HG02981 (cell line): ENCODE measurements at regions not wholly inside any gene's neighbourhood (a gene's known extent, or its start where the extent isn't known, plus 50 kb on each side); places are given as distances from the start of the nearest gene placed in this dataset.

Source experiments
- ATAC-seq: cut with Tn5 transposase; IDR thresholded peaks from one replicate; pipeline ENCODE4 v1.9.1; 2021; ENCODE audit warnings: mild to moderate bottlenecking, moderate library complexity; ENCODE audit not compliant: unreplicated experiment

DNA sequence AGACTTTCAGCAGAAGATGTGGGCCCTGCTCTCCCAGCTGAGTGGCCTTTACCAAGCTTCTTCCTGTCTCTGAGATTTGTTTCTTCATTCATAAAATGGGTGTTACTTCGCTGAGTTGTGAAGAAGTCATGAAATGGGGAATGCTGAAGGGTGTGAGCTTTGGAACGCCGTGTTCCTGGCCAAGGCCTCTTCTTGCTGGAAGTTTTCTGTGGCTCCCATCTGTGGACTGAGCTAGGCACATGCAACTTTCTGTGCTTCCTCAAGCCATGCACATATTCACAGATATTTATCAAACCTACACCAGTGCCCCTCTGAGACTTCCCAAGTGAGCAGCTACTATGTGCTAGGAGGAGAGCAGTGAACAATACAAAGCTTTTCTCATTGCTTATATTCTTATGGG is 106.3 kb upstream of the JUN start:
- no peak for ATAC-seq

DNA sequence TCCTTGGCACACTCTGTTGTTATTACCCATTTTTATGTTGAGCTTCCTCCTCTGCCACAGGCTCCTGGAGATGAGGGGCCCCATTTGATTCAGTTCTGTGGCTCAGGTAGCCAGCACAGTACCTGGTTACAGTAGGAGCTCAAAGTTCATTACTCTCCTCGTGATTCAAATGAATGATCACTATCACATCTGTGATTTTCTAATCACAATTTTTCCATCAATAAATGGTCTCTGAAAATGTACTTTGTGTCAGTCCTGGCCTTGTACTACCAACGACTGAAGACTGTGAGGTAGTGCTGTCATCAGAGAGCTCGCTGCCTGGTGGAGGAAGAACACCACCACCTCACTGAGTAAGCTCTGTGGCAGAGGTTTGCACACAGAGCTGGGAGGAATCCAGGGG is 106.8 kb upstream of the JUN start:
- no peak for ATAC-seq

DNA sequence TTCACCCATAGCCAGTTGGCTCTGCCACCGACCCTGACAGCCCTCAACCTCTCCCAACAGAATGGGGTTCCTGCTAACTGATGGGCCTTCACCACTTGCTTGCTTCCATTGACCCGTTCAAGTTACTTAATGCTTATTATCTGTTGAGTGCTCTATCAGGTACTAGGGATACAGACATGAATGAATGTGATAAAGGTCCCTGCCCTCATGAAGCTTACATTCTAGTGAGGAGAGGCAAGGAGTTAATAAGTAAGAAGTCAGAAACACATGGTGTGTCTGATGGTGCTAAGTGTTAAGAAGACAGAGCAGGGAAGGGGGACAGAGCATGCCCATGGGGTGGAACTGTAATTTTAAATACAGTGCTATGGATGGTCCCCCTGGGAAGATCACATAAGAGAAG is 107.5 kb upstream of the JUN start:
- ATAC-seq, result no peak

DNA sequence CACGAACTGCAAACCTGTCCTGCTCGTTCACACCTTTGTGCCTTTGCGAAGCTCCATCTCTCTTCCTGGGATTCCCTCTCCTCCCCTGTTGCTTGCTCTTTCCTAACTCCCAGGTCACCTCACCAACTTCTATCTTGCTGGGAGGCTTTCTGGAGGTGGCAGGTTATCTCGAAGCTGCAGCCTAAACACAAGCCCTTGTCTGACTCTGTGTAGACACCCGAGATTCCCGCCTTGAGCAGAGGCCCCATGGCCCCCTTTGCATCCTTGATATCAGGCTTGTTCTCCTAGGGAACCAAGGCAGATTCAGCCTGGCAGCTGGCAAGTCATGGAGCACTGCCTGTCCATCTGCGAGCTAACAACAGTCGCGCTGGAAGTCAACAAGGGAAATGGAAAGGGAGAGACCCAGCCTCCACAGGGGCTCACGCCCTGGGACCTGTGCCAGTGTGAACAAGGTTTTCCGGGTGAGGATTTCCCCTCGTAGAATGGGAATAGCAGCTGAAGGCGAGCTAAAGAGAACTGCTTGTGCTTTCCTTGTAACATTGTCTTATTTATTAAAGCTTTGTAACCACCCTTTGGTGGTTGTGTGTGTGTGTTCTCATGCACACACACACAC is 109.5 kb upstream of the JUN start:
- ATAC-seq, result no peak

DNA sequence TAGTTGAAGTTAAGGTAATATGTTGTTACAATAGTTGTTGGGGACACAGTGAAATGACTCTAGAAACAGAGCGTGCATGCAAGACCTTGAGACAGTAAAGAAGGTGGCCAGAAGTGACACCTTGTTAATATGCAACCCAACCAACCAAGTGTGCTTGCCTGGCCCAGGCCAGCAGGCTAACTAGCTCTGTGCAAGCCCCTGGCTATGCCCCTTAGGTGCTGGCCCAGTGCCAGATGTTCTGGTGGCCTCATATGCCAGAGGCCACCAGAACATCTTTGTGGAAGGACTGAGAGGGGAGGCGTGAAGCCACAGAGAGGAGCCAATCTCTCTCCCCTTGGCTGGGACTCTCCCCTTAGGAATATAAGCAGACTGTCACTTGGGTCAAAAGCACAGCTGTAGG is 111.2 kb upstream of the JUN start:
- ATAC-seq, result no peak

DNA sequence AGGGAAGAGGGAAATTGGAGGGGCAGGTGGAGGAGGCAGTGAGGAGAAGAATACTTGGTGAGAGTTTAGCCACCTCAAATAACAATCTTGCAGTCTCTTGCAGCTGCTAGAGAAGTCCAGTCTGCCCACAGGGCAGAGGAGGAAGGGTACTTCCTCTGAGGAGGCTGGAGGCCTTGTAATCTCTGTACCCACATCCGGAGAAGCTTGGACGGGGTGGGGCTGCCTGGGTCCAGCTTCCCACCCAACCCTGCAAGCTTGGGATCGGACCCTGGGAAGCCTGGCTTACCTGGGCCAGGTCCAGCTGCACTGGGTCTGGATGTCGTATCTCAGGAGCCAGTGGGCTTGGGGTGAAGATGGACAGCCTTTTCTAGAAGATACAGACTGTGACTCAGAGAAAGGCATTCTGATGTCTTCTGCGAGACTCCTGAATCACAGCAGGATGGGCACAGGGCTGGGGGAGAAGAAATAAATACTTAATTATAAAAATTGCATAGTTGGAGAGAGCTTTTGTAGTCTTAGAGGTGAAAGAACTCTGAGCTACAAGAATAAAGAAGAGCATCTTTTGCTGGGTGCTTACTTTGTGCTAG is 111.8 kb upstream of the JUN start:
- ATAC-seq, result no peak

DNA sequence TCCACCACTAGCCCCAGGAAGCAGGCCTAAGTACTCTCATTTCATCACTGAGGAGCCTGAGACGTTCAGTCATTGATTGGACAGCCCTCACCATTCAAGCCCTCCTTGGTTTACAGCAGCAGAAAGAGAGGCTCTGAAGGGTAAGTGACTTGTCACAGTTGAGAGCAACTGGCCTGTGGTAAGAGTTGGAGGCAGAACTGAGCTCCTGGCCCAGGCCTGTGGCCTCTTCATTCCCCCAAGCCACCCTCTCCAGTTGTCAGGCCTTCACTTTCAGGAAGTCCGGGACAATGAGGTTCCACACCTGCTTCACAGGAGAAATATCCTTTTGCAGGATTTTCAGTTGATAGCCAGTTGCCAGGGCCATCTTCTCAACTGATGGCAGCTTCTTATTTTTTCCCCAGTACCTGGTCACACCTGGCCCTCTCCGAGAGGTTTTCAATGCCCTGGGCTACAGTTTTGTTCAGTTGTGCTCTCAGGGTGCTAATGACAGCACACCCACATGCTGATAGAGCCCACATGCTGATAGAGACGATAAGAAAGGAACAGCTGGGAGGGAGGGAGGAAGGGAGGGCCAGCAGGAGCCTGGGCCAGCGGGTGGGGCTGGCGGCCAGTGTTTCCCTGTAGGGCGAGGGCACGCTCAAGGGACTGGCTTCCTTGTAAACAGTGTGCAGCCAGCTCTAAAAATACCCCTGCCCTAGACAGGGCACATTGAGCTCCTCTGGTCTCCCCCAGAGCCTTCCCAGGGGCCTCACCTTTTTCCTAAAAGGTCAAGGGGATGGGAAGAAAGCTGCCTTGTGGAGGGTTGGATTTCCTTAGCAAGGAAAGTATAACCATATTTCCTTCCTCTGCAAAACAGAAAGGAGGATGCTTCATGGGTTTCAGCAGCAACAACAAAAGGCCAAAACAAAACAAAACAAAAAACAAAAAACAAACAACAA is 112.7 kb upstream of the JUN start:
- ATAC-seq, result no peak

DNA sequence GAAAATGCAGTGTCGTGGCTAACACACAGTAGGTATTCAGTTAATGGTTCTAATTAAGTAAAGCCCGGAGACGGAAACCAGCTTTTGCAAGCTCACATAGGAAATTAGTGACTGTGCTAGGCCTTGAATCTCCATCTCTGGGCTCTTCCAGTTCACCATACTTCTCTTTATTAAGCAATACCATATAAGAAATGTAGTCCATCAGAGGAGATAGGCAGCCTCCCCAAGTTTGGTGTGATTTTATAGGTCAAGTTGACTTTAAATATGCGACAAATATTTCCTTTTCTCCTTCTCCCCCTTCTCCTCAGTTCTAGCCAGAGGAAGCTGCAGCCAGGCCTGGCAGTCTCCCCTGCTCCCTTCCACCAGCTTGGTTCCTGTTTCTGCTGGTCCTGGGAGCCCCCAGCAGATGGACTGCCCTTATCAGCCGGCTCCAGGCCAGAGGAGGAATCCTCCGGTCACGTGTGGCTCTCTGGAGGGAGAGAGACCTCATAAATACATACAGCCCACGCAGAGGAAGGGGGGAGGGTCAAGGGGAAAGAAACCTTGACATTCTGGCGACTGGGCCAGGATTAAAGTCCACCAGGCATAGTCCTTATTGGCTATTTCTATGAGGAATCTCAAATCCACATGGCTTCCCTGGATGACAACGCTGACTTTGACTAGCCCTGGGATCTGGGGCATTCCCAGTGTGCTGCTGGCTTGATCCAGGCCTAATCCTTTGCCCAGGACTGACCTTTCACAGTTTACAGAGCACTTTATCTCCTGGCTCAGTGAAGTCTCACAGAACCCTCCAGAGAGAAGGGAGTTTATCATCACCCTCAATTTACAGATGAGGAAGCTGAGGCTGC is 115.1 kb upstream of the JUN start:
- no peak for ATAC-seq

DNA sequence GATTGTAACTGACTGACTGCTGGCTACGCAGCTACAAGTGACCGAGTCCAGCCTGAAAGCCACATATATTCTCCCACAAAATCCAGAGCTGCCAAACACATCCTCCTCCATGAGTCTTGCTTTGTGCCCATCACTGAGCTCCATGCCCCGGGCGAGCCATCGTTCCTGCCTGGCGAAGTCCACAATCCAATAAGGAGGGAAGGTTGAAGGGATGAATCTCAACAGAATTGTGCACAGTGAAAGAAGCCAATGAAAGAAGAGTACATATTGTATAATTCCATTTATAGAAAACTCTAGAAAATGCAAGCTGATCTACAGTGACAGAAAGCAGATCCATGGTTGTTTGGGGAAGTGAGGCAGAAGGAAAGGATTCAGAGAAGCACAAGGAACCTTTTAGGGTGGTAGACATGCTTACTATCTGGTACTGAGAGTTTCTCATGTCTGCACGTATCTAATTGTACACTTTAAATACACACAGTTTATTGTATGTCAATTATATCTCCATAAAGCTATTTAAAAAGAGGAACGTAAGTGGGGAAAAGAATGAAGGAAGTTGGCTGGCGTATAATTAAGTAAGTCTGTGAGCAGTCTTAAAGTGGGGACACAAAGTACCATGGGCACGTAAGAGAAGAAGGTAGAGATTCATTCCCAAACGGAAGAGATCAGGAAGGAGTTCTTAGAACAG is 115.9 kb upstream of the JUN start:
- ATAC-seq, result no peak

DNA sequence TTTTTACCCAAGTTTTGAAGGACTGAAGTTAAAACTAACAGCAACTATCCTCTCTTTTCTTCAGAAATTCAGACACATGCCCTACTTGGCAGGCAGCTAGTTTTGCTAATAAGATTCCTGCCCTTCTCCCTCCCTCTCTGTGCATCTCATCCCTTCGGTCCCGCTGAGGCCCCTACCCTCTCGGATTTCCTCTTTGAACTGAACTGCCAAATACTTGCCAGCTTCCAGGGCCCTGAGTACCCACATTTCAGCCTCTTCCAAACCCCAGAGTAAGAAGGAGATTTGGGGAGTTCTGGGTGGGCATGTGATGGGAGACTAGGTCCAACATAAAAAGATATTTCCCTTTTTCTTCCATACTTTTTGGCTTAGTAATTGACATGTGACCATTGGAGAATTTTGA is 116.5 kb upstream of the JUN start:
- no peak for ATAC-seq

DNA sequence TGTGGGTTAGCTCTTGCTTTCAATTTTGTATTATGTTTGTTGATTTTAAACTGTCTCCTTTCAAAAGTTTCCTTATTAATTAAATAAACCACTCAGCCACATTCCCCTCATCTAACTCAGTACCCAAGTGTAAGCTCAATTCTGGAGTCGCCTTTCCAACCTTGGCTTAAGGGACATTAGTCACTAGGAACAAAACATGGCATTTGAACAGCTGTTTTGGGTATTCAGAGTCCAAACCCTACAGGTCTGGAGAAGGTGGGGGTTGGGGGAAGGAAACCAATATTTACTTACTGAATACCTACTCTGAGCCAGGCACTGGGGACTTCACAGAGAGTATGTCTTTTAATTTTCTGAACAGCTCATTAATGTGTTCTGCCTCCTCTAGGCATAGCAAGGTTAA is 117.2 kb upstream of the JUN start:
- no peak for ATAC-seq

DNA sequence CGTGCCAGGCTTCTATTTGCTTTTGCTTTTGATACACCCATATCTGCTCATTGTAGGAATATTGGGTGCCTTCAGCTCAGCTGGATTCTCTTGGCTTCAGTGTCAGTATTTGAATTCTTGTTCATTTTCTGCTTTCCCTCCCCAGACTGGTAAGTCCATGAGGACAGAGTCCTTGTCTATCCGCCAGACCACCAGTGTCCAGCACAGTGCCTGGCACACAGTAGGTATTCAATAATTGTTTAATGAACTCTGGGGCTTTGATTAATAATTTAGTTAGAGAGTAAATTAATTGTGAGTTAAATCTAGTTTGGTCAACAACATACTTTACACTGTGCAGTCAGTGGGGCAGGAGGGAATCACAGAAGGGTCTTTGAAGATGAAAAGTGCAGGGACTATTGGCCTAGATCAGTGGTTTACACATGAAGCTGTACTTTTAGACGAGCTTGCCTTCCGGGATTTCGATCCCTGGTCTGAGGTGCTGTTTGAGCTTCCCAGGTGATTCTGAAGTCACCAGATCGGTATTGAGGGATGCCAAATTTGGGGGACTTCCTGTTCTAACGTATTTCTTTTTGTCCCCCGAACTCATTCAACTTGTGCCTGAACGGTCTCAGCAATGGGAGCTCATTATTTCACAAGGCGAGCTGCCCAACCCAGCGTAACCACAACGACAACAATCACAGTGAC is 119.1 kb upstream of the JUN start:
- ATAC-seq, result no peak

DNA sequence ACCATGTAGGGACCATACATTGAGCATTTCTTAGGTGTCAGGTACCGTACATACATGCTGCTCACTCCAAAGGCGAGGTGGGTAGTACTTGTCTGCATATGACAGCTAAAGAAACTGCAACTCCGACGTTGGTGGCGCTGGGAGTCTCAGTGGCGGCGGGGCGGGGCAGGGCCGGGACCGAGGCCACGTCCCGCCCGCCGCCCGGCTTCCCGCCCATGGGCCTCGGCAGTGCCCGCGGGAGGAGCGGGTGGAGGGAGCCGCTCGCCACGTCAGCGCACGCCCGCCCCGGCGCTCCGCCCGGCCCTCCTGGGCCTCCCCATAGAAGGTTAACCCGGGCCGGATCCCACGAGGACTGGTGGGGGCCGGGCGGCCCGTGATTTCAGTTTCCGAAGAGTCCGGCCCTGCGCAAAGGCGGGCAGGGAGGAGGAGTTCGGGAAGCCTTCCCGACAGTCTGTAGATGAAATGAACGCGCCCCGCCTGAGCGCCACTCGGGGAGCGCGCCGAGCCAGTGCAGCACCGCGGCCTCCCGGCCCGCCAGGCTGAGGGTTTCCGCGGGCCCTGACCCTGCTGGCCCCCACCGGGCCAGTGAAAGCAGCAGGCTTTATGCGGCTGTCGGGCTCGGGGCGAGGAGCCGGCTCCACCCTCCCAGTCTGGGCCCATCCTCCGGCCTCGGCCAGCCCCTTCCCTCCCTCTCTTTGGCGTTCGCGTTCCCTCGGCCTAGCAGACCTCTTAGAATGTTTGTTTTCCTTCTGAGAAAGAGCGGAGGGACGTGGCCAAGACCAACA is 119.9 kb upstream of the JUN start:
- ATAC-seq, result peak; percentile 79

DNA sequence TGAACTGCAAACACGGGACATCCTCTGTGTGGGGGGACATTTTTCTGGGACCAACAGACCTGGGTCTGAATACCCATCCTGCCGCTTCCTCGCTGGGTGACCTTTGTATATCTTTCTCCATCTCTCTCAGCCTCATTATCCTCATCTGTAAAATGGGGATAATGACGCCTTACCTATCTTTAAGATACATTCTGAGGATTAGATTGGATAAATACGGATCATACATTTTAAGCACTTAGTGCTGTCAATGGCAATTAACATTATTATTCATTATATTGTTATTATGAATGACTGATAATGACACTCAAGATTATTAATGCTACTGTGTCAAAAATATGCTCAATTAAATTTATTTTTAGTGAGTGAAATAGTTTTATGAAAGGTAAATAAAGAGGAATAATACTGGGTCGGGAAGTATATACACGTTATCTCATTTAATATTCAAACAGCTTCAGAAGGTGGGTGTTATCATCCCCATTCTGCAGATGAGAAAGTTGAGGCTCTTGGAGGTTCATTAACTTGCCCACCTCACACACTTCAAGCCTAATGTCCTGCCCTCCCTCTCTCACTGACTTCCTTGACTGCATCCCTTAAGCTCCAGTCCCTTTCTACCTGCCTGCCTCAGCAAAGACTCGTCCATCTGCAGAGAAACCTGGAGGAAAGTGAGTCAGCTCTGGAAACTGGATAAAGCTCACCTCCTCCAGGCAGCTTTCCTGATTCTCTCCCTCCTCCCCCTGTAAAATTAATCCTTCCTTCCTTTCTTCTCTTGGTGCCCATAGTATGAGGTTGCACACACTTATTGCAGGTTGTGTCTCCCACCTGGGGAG is 120.7 kb upstream of the JUN start:
- no peak for ATAC-seq

DNA sequence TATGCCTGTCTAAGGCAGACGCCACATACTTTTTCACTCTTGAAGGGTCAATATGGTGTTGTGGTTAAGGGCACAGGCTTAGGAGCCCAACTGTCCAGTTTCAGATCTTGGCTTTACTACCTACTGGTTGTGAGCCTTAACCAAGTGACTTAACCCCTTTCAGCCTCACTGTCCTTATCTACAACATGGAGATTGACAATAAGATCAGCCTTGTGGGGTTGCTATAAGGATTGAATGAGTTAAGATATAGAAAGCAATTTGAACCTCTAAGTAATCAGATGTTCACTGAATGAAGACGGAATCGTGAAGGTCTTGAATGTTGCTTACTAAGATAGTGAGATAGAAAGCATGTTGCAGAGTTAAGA is 121.3 kb upstream of the JUN start:
- no peak for ATAC-seq

DNA sequence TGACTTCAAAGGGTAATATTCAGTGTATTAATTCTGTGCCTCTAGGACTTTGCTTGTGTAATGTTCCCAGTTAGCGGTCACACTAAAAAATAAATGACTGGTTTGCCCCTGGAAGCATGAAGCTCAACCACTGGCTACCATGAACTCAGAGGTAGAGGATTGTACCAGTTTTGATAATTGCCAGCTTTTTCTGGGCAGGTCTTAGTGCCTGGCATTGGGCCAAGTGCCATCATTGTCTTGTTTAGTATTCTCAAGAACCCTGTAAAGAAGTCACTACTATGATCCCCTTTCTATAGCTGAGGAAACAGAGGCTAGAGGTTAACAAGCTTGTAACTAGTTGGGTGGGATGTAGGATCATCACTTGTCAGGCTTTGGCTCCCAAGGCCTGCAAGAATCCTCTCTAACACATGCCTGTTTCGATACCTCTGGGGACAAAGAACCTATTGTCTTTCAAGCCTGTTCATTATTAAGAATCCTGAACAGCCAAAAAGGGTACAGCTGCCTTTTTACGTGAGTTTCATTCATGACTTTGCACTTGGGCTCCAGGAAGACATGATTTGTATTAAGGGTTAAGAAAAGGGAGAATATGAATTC is 121.9 kb upstream of the JUN start:
- no peak for ATAC-seq

DNA sequence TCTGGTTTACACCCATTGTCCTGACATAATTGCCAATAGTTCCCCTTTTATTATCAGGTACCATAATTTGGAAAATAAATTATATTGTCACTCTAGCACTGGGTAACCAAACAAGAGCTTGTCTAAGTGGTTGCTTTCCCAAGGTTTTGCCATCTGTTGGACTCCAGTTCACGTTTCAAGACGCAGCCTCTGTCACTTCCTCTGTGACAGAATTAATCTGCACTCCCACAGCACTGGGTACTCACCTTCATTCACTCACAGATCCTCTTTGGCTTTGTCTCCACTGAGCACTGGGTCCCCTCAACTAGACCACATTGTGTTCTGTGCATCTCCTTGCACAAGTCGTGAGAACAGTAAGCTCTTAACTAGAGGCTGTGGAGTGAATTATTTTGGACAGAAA is 123.6 kb upstream of the JUN start:
- ATAC-seq, result no peak
